GM10266 (cell line): ENCODE measurements at regions not wholly inside any gene's neighbourhood (a gene's known extent, or its start where the extent isn't known, plus 50 kb on each side); places are given as distances from the start of the nearest gene placed in this dataset.

Experiments
- DNase-seq: peaks from one replicate; pipeline ENCODE4 v3.0.0; 2012; ENCODE audit errors: extremely low spot score
- TF ChIP-seq, protein P1 (sequence below): IDR thresholded peaks from 2 replicates; pipeline ENCODE4 v1.5.1; 2012; ENCODE audit warnings: mild to moderate bottlenecking, low read depth; ENCODE audit not compliant: control insufficient read depth, insufficient read depth; ENCODE audit errors: missing control alignments

GRCh38 chr16:26777821-26778220 lies 288.9 kb upstream of the C16orf82 start:
- TF ChIP-seq, protein P1, sequence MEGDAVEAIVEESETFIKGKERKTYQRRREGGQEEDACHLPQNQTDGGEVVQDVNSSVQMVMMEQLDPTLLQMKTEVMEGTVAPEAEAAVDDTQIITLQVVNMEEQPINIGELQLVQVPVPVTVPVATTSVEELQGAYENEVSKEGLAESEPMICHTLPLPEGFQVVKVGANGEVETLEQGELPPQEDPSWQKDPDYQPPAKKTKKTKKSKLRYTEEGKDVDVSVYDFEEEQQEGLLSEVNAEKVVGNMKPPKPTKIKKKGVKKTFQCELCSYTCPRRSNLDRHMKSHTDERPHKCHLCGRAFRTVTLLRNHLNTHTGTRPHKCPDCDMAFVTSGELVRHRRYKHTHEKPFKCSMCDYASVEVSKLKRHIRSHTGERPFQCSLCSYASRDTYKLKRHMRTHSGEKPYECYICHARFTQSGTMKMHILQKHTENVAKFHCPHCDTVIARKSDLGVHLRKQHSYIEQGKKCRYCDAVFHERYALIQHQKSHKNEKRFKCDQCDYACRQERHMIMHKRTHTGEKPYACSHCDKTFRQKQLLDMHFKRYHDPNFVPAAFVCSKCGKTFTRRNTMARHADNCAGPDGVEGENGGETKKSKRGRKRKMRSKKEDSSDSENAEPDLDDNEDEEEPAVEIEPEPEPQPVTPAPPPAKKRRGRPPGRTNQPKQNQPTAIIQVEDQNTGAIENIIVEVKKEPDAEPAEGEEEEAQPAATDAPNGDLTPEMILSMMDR = no peak
- no peak for DNase-seq

GRCh38 chr16:26787924-26788323 lies 278.8 kb upstream of the C16orf82 start:
- TF ChIP-seq, protein P1 = no peak
- no peak for DNase-seq

DNA sequence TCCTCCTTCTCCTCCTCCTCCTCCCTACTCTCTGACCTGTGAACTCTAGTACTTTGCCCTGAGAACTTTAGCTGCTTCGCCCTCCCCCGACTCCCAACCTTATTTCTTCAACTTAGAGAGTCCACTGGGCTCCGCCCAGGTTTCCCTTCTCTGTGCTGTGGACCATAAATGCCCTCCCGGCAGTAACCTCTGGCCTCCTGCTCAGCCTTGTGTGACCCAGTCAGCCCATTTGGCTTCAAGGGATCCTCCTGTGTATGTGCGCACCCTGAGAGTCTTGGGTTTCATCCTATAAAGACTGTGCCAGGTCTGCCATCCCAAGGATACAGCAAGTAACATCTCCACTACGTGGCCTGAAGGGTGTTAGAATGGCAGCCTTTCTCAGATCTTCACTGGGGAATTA lies 275.6 kb upstream of the C16orf82 start:
- no peak for DNase-seq
- TF ChIP-seq, protein P1 = no peak

GRCh38 chr16:26795184-26795583 lies 271.5 kb upstream of the C16orf82 start:
- DNase-seq = no peak
- TF ChIP-seq, protein P1 = no peak

GRCh38 chr16:26801628-26802027 lies 265.1 kb upstream of the C16orf82 start:
- TF ChIP-seq, protein P1 = no peak
- DNase-seq = no peak

DNA sequence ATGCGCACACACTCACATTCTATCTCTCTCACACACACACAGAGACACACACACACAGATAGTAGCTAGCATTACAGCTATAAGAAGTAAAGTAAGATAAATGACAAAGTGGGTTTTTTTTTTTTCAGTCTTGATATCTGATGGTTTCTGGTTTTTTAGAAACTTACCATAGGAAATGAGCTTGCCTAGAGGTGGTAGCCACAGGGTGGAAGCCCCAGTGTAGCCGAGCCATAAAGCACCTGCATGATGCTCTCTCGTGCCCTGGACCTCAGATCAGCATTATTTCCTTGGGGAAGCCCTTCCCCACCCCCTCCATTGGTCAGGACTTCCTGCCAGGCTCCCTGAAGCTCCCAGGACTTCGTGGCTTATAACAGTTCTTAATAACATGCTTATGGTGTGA lies 264.3 kb upstream of the C16orf82 start:
- TF ChIP-seq, protein P1 = no peak
- no peak for DNase-seq

DNA sequence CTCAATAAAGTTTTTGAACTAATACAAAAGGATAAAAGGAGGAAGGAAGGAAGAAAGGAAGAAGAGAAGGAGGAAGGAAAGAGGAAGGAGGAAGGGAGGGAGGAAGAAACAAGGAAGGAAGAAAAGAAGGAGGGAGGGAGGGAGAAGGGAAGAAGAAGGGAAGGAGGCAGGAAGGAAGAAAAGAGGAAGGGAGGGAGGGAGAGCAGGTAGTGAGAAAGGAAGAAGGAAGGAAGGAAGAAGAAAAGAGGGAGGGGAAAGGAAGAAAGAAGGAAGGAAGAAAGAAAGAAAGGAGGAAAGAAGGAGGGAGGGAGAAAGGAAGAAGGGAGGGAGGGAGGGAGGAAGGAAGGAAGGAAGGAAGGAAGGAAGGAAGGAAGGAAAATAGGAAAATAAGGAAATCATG lies 263.8 kb upstream of the C16orf82 start:
- no peak for DNase-seq
- TF ChIP-seq, protein P1 = no peak
